HUES64 (cell line): ENCODE measurements at regions not wholly inside any gene's neighbourhood (a gene's known extent, or its start where the extent isn't known, plus 50 kb on each side); places are given as distances from the start of the nearest gene placed in this dataset.
"Not testable (repeated sequence)": the region's sequence is repeated elsewhere in the genome, so short reads cannot be mapped to it uniquely, and the experiment has no call there.

ENCODE experiments used
- H3K27ac ChIP-seq: 2 replicates; pipeline ENCODE4 v1.7.0; 2013; ENCODE audit warnings: low read depth, low read length, inconsistent platforms
- H3K27me3 ChIP-seq: 2 replicates; pipeline ENCODE4 v1.6.1; 2013; ENCODE audit warnings: mild to moderate bottlenecking, low read length; ENCODE audit not compliant: insufficient read depth
- H3K36me3 ChIP-seq: 2 replicates; pipeline ENCODE4 v1.6.1; 2013; ENCODE audit warnings: mild to moderate bottlenecking, low read length; ENCODE audit not compliant: insufficient read depth
- H3K4me1 ChIP-seq: 2 replicates; pipeline ENCODE4 v1.6.1; 2013; ENCODE audit warnings: mild to moderate bottlenecking, low read length, moderate library complexity; ENCODE audit not compliant: insufficient read depth
- H3K4me3 ChIP-seq: 2 replicates; pipeline ENCODE4 v1.5.1; 2013; ENCODE audit warnings: mild to moderate bottlenecking, low read length, moderate library complexity
- H3K9ac ChIP-seq: 2 replicates; pipeline ENCODE4 v1.6.1; 2013; ENCODE audit warnings: mild to moderate bottlenecking, low read depth, low read length
- H3K9me3 ChIP-seq: 2 replicates; pipeline ENCODE4 v1.6.1; 2013; ENCODE audit warnings: low read depth, low read length; ENCODE audit not compliant: insufficient read depth
- WGBS: fragments of 150-250, 120-280 bp; methylation state at CpG from one replicate; pipeline ENCODE4 v1.1.7; 2013; ENCODE audit warnings: missing lambda C conversion rate; 5-methylcytosine and 5-hydroxymethylcytosine counted together

- no peaks in the 10 kb centered on the region for H3K36me3 ChIP-seq
- H3K9ac ChIP-seq = no peak overlapping the region
- no peak overlapping the region for H3K27ac ChIP-seq
- H3K4me3 ChIP-seq = no peak overlapping the region
- H3K4me1 ChIP-seq = no peaks in the 10 kb centered on the region
- H3K27me3 ChIP-seq = no peaks in the 10 kb centered on the region
- WGBS = no CpG with 5 or more reads among the region's 1 CpG
- H3K9me3 ChIP-seq = peaks cover 10% of the 10 kb centered on the region; the same call in 1 of the 2 replicates
Measured at GRCh38 chr18:25494888-25495287, 142.9 kb upstream of the ZNF521 start.

DNA sequence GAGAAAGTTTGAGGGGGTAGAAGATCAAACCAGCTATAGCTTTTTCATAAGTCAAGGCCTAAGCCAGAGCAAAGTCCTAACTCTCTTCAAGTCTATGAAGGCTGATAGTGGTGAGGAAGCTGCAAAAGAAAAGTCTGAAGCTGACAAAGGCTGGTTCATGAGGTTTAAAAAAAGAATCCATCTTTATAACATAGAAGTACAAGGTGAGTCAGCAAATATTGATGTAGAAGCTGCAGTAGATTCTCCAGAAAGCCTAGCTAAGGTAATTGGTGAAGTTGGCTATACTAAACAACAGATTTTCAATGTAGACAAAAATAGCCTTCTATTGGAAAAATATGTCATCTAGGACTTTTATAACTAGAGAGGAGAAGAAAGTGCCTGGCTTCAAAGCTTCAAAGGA is 141.4 kb upstream of the ZNF521 start:
- Histone ChIP-seq H3K9me3 (peaks cover 10% of the 10 kb centered on the region; the same call in 1 of the 2 replicates), H3K27me3 (no peaks in the 10 kb centered on the region), H3K4me3 (no peak overlapping the region), H3K36me3 (no peaks in the 10 kb centered on the region), H3K27ac (no peak overlapping the region), H3K9ac (no peak overlapping the region), H3K4me1 (no peaks in the 10 kb centered on the region)

- Histone ChIP-seq H3K9ac (no peak overlapping the region), H3K4me3 (no peak overlapping the region), H3K4me1 (no peaks in the 10 kb centered on the region), H3K9me3 (peaks cover 10% of the 10 kb centered on the region; the same call in 1 of the 2 replicates), H3K27me3 (no peaks in the 10 kb centered on the region), H3K36me3 (no peaks in the 10 kb centered on the region), H3K27ac (no peak overlapping the region)
- 94% methylated on average over 4 of the region's 4 CpGs for whole genome bisulfite sequencing
Measured at GRCh38 chr18:25490316-25490715, 138.3 kb upstream of the ZNF521 start.

GRCh38 chr18:25473008-25473407 is 121.0 kb upstream of the ZNF521 start:
- H3K4me3 ChIP-seq = no peak overlapping the region
- 92% methylated on average over 2 of the region's 2 CpGs for WGBS

GRCh38 chr18:25470756-25471524 is 119.0 kb upstream of the ZNF521 start:
- 92% methylated on average over 6 of the region's 7 CpGs for WGBS
- H3K27ac ChIP-seq = not testable (repeated sequence)

More at GRCh38 chr18:25473008-25473407, 121.0 kb upstream of the ZNF521 start:
- Histone ChIP-seq H3K4me1 (no peaks in the 10 kb centered on the region), H3K9ac (no peak overlapping the region), H3K27ac (no peak overlapping the region), H3K36me3 (no peaks in the 10 kb centered on the region), H3K9me3 (no peaks in the 10 kb centered on the region), H3K27me3 (no peaks in the 10 kb centered on the region)

DNA sequence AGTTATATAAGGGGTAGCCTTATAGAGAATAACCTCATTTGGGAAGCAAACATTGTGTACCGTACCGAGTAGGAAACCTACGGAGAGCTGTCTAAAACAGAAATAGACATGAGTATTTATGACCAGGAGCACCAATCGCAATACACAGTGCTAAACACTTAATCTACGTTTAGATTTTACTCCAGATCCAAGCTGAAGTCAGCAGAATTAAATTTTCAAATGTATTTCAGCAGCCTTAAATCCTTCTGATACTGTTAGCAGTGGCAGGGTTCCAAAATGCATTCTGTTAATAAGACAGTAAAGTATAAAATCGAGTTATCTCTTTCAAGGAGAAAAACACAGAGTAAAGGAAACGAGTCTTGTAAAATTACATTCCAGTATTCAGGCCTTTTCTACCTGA is 118.1 kb upstream of the ZNF521 start:
- H3K9ac ChIP-seq = no peak overlapping the region
- peaks cover 19% of the 10 kb centered on the region for H3K4me1 ChIP-seq
- no peaks in the 10 kb centered on the region for H3K36me3 ChIP-seq
- H3K27ac ChIP-seq = no peak overlapping the region
- 97% methylated on average over 7 of the region's 7 CpGs for WGBS
- H3K27me3 ChIP-seq = no peaks in the 10 kb centered on the region
- no peak overlapping the region for H3K4me3 ChIP-seq
- no peaks in the 10 kb centered on the region for H3K9me3 ChIP-seq

More at GRCh38 chr18:25470756-25471524, 119.0 kb upstream of the ZNF521 start:
- H3K9me3 ChIP-seq, H3K27me3 ChIP-seq, H3K9ac ChIP-seq, H3K36me3 ChIP-seq, H3K4me3 ChIP-seq: not testable (repeated sequence)
- H3K4me1 ChIP-seq = peaks cover 12% of the 10 kb centered on the region

- 91% methylated on average over 2 of the region's 2 CpGs for WGBS
- Histone ChIP-seq H3K27me3 (no peaks in the 10 kb centered on the region), H3K27ac (no peak overlapping the region), H3K4me3 (no peak overlapping the region), H3K9me3 (no peaks in the 10 kb centered on the region), H3K4me1 (peaks cover 19% of the 10 kb centered on the region), H3K36me3 (no peaks in the 10 kb centered on the region), H3K9ac (no peak overlapping the region)
Measured at GRCh38 chr18:25469489-25469888, 117.5 kb upstream of the ZNF521 start.

DNA sequence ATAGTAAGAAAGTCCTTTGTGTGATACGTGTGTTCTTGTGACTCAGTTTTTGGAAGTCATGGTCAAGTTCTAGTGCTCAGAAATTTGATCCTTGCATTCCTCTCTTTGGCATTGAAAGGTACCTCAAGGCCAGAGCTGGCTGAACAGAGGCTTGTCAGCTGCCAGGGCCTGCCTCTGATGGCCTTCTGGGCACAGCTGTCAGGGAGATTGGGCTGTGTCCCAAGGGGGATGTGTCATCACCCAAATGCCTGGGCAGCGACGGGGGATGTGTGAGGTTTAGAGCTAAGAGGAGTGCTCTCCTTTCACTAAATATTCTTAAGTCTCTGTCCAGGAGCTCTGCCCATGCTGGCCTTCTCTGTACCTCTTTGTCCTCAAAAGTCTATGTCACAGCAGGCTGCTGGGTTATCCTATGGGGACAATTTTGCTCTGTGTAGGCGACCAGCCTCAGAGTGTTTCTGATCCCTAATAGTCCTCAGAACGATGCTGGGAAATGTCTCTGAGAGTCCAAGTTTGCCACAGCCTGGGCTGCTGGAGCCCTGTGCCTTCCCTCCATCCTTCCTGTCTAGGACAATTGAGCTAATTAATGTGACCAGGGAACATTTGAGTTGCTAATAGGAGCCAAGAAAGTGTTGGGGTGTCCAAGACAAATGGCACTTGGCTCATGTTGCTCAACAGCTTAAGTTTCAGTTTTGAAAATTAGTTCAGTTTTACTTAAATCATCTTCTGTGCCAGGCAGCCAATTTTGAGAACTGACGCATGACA is 115.4 kb upstream of the ZNF521 start:
- no peaks in the 10 kb centered on the region for H3K36me3 ChIP-seq
- H3K4me1 ChIP-seq = peaks cover 19% of the 10 kb centered on the region
- H3K27me3 ChIP-seq = no peaks in the 10 kb centered on the region
- H3K27ac ChIP-seq = no peak overlapping the region
- H3K4me3 ChIP-seq = no peak overlapping the region
- 81% methylated on average over 6 of the region's 6 CpGs for WGBS
- no peak overlapping the region for H3K9ac ChIP-seq
- H3K9me3 ChIP-seq = no peaks in the 10 kb centered on the region

- no peak overlapping the region for H3K9ac ChIP-seq
- H3K27me3 ChIP-seq = no peaks in the 10 kb centered on the region
- H3K4me3 ChIP-seq = no peak overlapping the region
- H3K36me3 ChIP-seq = no peaks in the 10 kb centered on the region
- H3K9me3 ChIP-seq = no peaks in the 10 kb centered on the region
- peaks cover 19% of the 10 kb centered on the region for H3K4me1 ChIP-seq
- H3K27ac ChIP-seq = no peak overlapping the region
- 90% methylated on average over 15 of the region's 15 CpGs for WGBS
Measured at GRCh38 chr18:25465152-25465732, 113.3 kb upstream of the ZNF521 start.

- H3K36me3 ChIP-seq = no peaks in the 10 kb centered on the region
- H3K4me1 ChIP-seq = peaks cover 19% of the 10 kb centered on the region
- H3K4me3 ChIP-seq = no peak overlapping the region
- H3K9ac ChIP-seq = no peak overlapping the region
- no peaks in the 10 kb centered on the region for H3K27me3 ChIP-seq
- no peaks in the 10 kb centered on the region for H3K9me3 ChIP-seq
- no peak overlapping the region for H3K27ac ChIP-seq
Measured at GRCh38 chr18:25464227-25464626, 112.3 kb upstream of the ZNF521 start.

DNA sequence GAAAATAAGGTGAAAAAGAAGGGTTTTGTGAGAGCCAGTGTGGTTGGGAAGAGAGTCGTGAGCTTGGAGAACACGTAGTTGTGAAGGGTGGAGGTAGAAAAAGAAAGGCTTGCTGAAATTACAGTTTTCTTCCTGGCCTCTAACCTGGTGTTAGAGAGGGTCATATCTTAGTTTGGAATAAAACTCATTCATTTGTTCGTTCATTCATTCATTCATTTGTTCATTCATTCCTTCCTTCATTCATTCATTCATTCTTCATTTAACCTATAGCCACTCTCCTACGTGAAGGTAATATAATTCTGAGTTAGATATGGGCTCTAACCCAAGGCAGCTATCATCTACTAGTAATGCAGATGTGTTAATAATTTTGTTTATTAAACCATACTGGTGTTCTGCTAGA is 111.8 kb upstream of the ZNF521 start:
- H3K4me3 ChIP-seq = no peak overlapping the region
- H3K4me1 ChIP-seq = peaks cover 19% of the 10 kb centered on the region
- whole genome bisulfite sequencing = 64% methylated on average over 3 of the region's 4 CpGs
- no peaks in the 10 kb centered on the region for H3K27me3 ChIP-seq
- no peaks in the 10 kb centered on the region for H3K9me3 ChIP-seq
- no peak overlapping the region for H3K9ac ChIP-seq
- no peak overlapping the region for H3K27ac ChIP-seq
- no peaks in the 10 kb centered on the region for H3K36me3 ChIP-seq
